ENCODE measurements at regions not wholly inside any gene's neighbourhood (a gene's known extent, or its start where the extent isn't known, plus 50 kb on each side); places are given as distances from the start of the nearest gene placed in this dataset.
"Not testable (repeated sequence)": the region's sequence is repeated elsewhere in the genome, so short reads cannot be mapped to it uniquely, and the experiment has no call there.

- TF ChIP-seq, protein P1, sequence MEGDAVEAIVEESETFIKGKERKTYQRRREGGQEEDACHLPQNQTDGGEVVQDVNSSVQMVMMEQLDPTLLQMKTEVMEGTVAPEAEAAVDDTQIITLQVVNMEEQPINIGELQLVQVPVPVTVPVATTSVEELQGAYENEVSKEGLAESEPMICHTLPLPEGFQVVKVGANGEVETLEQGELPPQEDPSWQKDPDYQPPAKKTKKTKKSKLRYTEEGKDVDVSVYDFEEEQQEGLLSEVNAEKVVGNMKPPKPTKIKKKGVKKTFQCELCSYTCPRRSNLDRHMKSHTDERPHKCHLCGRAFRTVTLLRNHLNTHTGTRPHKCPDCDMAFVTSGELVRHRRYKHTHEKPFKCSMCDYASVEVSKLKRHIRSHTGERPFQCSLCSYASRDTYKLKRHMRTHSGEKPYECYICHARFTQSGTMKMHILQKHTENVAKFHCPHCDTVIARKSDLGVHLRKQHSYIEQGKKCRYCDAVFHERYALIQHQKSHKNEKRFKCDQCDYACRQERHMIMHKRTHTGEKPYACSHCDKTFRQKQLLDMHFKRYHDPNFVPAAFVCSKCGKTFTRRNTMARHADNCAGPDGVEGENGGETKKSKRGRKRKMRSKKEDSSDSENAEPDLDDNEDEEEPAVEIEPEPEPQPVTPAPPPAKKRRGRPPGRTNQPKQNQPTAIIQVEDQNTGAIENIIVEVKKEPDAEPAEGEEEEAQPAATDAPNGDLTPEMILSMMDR (IDR thresholded peaks at IDR 0.05): not testable (repeated sequence)
- not testable (repeated sequence) for TF ChIP-seq POLR2A, EP300 (IDR thresholded peaks at IDR 0.05)
Measured at GRCh38 chr1:221552792-221553191, 189.1 kb downstream of the DUSP10 start.

Data from upper lobe of left lung (tissue), 4 donors.